SHP77 (cell line): ENCODE measurements at regions not wholly inside any gene's neighbourhood (a gene's known extent, or its start where the extent isn't known, plus 50 kb on each side); places are given as distances from the start of the nearest gene placed in this dataset.
"Not testable (repeated sequence)": the region's sequence is repeated elsewhere in the genome, so short reads cannot be mapped to it uniquely, and the experiment has no call there.

Experiments used
- DNase-seq, 2 experiments: peaks; one replicate each; lab custom pipeline; 2025; lab: John Stamatoyannopoulos, UW

DNA sequence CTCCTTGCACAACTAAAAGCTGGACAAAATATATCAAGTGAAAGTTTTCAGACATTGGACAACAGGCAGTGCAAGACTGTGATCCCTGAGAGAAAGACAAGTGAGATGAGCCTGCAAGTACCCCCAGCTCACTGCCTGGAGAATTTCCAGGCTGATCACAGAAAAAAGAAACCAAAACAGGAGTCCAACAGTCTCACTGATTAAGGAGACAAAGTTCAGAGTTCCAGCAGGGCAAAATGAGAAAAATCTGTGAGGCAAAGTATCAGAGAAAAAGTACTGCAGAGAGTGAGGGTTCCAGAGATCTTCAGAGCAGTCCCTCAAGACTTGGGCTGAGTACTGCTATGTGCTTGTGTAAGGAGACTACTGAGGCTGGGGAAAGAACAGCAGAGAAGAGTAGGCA is 56.0 kb upstream of the PRSS3 start:
- DNase-seq = no peak

DNA sequence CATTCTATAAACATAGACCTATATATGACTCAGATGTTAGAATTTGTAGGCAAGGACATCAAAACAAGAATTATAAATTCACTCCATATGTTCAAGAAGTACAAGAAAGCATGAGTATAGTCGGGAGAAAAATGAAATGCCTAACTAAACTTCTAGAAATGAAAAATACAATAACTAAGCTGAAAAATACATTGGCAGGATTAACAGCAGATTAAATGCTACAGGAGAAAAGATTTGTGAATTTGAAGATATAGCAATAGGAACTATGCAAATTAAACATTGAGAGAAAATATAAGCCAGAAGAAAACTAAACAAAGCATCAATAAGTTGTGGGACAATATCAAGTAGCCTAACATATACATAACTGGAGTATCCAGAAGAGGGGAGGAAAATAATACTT is 55.3 kb upstream of the PRSS3 start:
- DNase-seq = no peak

DNA sequence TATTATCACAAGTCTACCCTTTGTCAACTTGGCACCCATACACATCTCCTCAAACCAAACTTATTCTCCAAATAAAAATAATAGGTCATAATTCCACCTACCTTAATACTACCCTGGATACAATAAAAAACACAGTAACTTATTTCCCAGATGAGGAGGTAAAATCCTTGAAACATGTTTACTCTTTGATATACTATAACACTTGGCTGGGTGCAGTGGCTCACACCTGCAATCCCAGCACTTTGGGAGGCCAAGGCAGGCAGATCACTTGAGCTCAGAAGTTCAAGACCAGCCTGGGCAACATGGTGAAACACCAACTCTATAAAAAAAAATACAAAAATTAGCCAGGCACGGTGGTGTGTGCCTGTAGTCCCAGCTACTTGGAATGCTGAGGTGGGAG is 54.4 kb upstream of the PRSS3 start:
- not testable (repeated sequence) for DNase-seq

DNA sequence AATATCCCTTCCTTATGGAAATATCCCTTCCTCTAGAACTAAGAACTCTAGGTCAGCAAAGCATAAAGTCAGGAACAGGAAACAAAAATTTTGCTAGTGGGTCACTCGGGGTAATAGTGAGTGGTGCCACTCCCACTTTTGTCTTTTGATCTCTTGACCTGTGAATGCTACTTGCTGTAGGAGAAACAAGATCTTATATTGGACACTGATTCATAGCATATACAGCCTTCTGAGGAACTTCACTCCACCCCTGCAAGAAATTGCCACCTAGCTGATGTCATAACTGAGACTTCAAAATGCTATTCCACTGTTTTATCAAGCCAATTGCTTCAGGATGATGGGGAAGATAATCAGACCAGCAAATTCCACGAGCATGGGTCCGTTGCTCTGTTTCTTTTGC is 53.3 kb upstream of the PRSS3 start:
- no peak for DNase-seq

- peak in 1 of 2 experiments; percentile 3 for DNase-seq
These were observed 52.8 kb upstream of the PRSS3 start for GRCh38 chr9:33742519-33742918.
